ENCODE measurements at regions not wholly inside any gene's neighbourhood (a gene's known extent, or its start where the extent isn't known, plus 50 kb on each side); places are given as distances from the start of the nearest gene placed in this dataset.

DNA sequence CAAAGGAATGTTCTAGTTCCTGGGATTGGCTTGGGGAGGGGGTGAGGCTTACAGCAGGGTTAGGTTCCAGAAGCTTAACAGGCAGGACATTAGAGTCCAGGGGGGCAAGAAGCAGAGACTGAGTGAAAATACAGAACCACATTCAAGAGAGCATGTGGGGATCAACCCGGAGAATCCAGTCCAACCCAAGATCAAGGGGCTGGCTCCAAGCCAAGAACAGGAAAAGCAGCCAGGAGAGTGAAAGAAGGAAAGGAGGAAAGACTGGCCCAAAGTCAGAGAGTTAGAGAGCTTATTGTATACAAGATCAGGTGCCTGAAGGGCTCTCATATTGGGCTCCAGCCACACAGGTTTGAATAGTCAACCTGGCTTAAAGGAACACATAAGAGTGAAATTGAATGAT lies 190.3 kb upstream of the CDKN3 start:
- no peak for TF ChIP-seq EZH2 (IDR thresholded peaks at IDR 0.05; ENCODE audit: insufficient read depth, poor library complexity, severe bottlenecking)
- TF ChIP-seq EZH2phosphoT487 (IDR thresholded peaks at IDR 0.05; ENCODE audit: insufficient read depth, low read depth) = no peak

Measured in GM23248 (cell line).